Skin epidermis (tissue), 12 donors: ENCODE measurements at regions not wholly inside any gene's neighbourhood (a gene's known extent, or its start where the extent isn't known, plus 50 kb on each side); places are given as distances from the start of the nearest gene placed in this dataset.
"Not testable (repeated sequence)": the region's sequence is repeated elsewhere in the genome, so short reads cannot be mapped to it uniquely, and the experiment has no call there.

ENCODE experiments used
- H3K27ac ChIP-seq, 21 experiments: fragments of 200-600 bp; sonication (generic) in 11 of 21; one replicate each; pipeline ENCODE4 v1.5.0; 2020; ENCODE audit warnings: mild to moderate bottlenecking in 3 of 21, inconsistent platforms in 2 of 21, moderate library complexity in 2 of 21
- H3K4me3 ChIP-seq, 7 experiments: fragments of 200-600 bp; sonication (generic) in 2 of 7; one replicate each; pipeline ENCODE4 v1.5.0; 2020; ENCODE audit warnings: inconsistent platforms in 2 of 7, mild to moderate bottlenecking in 2 of 7, moderate library complexity in 1 of 7

DNA sequence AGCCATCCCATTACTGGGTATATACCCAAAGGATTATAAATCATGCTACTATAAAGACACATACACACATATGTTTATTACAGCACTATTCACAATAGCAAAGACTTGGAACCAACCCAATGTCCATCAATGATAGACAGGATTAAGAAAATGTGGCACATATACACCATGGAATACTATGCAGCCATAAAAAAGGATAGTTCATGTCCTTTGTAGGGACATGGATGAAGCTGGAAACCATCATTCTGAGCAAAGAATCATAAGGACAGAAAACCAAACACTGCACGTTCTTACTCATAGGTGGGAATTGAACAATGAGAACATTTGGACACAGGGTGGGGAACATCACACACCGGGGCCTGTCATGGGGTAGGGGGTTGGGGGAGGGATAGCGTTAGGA lies 60.3 kb upstream of the NMU start:
- not testable (repeated sequence) for H3K4me3 ChIP-seq, H3K27ac ChIP-seq

DNA sequence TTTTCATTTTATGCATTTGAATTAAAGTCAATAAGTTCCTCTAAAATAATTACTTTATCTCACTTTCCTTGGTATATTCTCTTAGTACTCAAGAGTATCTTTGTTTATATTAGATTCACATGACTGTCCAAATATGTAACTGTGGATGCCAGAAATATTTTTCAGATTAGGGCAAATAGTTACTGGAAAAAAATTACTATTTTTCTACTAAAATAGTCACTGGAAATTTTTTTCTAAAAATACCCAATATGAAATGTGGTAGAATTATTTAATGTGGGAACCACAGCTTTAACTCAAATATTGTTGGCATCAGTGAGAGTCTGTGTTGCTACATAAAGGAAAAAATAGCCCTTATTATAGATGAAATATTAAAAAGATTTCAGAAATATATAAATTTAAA lies 70.4 kb upstream of the NMU start:
- Histone ChIP-seq H3K27ac (no peak overlapping the region), H3K4me3 (no peak overlapping the region)

DNA sequence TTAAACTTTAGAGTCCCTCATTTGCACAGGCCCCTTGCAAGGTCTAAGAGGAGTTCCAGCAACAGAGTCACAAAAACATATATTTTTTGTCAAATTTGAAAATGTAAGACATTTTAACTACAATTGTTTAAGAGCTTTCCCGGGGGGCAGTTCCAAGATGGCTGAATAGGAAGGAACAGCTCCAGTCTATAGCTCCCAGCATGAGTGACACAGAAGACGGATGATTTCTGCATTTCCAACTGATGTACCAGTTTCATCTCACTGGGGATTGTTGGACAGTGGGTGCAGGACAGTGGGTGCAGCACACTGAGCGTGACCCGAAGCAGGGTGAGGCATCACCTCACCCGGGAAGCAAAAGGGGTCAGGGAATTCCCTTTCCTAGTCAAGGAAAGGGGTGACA lies 71.4 kb upstream of the NMU start:
- Histone ChIP-seq H3K4me3 (no peak overlapping the region), H3K27ac (no peak overlapping the region)

DNA sequence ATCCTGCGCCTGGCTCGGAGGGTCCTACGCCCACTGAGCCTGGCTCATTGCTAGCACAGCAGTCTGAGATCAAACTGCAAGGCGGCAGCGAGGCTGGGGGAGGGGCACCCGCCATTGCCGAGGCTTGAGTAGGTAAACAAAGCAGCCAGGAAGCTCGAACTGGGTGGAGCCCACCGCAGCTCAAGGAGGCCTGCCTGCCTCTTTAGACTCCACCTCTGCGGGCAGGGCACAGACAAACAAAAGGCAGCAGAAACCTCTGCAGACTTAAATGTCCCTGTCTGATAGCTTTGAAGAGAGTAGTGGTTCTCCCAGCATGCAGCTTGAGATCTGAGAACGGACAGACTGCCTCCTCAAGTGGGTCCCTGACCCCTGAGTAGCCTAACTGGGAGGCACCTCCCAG lies 71.9 kb upstream of the NMU start:
- H3K4me3 ChIP-seq = not testable (repeated sequence)

DNA sequence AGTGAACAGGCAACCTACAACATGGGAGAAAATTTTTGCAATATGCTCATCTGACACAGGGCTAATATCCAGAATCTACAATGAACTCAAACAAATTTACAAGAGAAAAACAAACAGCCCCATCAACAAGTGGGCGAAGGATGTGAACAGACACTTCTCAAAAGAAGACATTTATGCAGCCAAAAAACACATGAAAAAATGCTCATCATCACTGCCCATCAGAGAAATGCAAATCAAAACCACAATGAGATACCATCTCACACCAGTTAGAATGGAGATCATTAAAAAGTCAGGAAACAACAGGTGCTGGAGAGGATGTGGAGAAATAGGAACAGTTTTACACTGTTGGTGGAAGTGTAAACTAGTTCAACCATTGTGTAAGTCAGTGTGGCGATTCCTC lies 76.7 kb upstream of the NMU start:
- not testable (repeated sequence) for H3K27ac ChIP-seq, H3K4me3 ChIP-seq

More for the DNA sequence above, 71.9 kb upstream of the NMU start:
- not testable (repeated sequence) for H3K27ac ChIP-seq

DNA sequence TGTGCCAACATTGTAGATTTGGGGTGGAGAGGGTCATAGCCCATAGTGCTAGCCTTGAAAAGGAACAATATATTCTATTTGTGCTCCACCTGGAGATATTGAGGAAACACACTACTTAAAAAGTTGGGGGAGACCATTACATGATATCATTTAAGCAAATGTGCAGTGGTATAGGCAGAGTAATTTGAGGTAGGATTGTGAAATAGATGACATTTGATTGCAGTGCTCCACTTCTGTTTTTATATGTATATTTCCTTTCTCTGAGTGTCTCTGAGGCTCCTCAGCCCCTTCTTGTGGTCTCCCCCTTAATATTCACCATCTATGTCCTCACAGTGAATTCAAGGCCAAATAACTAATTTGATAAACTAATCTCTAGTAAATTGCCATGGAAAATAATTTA lies 85.6 kb upstream of the NMU start:
- H3K27ac ChIP-seq = no peak overlapping the region
- no peak overlapping the region for H3K4me3 ChIP-seq

DNA sequence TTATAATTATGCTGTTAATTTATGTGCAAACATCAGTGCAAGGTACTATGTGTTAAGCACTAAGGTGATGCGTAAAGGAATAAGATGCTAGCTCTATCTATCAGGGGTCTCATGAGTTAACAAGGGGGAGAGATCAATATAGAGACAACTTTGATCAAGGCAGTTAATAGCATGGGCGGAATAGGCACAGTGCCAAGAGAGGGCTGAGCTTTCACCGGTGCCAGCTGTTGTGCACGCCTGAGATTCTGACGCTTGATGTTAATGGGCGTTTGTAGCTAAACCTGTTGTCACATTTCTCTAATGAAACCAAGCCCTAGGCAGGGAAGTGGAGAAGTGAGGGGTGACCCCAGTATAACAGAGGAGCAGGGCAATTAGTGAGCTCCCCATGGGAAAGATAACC lies 86.0 kb upstream of the NMU start:
- no peak overlapping the region for H3K27ac ChIP-seq
- H3K4me3 ChIP-seq = no peak overlapping the region

DNA sequence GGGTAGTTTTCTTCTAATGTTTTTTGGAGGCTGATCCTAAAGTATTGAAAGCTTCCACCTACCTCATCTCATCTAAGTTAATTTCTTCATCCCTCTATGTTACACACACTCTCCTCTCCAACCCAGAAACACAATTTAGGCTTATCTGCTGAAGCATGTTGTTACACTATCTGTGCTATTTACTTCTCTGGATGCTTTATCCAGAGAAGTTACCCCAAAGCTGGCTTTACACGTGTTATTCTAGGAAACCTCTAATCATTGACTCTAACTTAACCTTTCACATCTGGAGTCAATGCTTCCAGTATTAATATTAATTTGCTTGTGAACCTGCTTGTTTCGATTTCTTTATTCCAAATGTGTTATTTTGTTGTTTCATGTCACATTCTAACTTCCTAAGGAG lies 87.3 kb upstream of the NMU start:
- no peak overlapping the region for H3K4me3 ChIP-seq
- H3K27ac ChIP-seq = no peak overlapping the region

DNA sequence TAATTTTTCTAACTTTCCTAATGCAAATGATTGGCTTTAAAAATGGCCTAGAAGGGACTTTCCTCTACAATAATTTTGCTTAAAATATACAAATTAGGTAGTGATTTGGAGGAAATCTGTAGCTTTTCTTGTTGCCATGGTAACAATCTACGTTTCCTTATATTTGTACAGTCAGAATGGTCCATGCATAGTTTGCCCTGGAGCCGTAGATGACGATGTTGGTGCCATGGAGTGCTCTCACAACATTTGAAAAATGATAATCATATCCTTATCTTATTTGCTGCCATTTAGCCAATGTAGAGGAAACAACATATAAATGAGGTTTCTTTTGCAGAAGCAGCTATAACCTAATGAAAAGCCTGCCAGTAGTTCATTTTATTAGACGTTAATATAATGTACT lies 89.0 kb upstream of the NMU start:
- H3K4me3 ChIP-seq = no peak overlapping the region
- no peak overlapping the region for H3K27ac ChIP-seq

DNA sequence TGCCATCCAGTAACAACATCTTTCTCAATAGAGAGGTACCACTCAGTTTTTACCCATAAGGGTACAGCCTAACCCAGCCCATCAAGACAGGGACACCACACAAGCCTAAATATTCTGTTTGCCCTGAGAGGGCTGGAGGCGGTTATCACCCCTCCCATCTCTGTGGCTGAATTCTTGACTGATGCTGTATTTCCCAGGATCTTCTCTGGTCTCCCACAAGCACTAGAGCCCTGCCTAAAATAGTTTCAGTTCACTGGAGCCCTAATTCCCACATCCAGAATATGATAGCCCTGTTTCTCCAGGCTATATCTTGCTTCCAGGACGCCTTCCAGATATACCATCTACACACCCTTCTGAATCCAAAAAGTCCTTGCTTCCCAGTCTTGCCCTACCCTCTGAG lies 91.6 kb upstream of the NMU start:
- Histone ChIP-seq H3K27ac (no peak overlapping the region), H3K4me3 (no peak overlapping the region)

DNA sequence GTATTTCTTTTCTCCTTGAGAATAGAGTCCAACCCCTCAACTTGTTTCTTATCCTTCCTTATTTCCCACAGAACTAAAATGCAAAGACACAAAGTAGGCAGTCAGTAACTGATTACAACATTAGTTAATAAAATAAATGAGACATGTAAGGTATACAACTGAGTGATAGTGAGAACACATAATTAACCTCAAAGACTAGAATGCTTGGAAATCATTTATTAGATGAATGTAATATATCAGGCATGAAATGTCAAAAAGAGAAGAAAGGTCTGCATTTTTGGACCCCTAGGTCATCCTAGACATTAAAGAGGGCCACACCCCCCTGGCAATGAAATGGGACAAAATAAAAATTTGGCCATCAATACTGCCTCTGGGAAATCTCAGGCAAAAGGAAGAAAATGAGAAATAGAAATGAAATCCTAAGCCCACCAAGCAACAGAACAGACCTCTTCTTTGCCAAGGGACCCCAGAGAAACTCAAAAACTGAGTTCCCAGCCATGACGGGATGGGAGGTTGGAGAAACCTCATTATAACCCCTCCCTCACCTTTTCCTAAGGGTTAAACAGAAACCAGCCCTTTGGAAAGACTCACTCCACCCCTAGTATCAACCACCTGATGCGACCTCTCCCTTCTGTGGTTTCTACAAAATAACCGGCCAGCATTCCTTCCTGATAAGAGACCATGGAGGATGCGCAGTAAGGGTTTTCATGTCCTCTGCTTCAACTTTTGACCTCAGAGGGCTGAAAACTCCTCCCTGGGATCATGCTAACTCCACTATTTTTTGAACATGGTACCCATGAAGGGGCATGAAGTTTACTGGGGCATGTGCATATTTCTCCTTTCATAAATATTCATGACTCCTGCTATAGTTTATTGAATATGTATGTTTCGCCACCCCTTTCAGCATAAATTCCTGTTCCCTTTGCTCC lies 90.0 kb upstream of the EXOC1L start:
- no peak overlapping the region for H3K27ac ChIP-seq
- no peak overlapping the region for H3K4me3 ChIP-seq

DNA sequence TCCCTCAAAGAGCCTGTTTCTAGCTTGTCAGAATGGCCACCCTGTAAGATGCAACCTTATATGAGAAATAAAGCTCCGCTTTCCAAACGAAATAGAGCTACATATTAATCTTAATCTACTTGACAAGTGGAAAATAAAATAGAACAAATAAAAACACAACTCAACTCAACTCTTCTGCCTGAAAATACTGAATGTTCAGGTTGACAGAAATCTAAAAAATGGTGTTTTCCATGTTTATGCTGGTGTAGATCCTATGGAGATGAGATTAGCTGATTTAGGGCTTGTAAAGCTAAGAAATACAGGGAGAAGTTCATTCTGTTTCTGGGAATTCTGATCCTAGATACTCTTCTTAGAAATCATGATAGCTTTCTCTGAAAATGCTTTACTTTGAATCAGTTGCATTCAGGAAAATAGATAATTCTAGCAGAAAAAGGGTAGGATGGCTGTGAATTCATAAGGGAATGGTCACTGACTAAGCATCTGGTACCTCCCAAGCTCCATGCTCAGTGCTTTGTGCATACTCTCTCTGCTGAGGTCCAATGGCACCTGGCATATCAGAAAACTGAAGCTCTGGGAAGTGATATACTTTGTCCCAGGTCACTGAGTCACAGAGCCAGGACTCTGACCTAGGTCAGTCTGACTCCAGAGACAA lies 89.2 kb upstream of the EXOC1L start:
- H3K4me3 ChIP-seq = no peak overlapping the region
- no peak overlapping the region for H3K27ac ChIP-seq

DNA sequence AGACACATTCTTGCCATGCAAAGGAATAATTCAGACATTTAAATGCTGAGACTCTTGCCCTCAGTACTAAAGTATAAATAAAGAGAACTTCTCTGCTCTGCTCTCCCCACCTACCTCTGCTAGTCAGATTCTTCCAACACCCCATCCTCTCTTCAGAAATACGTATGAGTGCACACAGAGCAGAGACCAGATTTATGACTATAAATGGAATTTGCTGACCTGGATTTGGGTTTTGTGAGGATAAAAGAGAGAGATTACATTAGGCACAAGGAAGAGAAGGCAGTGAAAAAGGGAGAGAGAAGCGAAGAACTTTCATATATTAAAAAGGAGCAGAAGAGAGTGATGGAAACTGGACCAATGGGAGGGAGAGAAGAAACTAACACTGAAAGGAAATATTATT lies 87.6 kb upstream of the EXOC1L start:
- Histone ChIP-seq H3K4me3 (no peak overlapping the region), H3K27ac (no peak overlapping the region)

DNA sequence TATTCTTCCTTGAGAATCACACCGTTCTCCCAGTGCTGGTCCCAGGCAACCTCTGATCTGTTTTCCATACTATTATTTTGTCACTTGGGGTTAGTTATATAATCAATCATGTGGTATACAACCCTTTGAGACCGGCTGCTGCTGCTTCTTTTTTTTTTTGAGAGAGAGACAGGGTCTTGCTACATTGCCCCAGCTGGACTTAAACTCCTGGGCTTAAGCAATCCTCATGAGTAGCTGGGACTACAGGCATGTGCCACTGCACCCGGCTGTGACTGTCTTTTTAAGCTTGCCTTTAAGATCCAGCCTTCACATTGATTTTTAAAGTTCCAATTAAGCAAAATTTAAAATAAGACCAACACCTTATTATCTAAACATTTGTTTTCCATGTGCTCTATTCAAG lies 86.7 kb upstream of the EXOC1L start:
- Histone ChIP-seq H3K4me3 (no peak overlapping the region), H3K27ac (no peak overlapping the region)

DNA sequence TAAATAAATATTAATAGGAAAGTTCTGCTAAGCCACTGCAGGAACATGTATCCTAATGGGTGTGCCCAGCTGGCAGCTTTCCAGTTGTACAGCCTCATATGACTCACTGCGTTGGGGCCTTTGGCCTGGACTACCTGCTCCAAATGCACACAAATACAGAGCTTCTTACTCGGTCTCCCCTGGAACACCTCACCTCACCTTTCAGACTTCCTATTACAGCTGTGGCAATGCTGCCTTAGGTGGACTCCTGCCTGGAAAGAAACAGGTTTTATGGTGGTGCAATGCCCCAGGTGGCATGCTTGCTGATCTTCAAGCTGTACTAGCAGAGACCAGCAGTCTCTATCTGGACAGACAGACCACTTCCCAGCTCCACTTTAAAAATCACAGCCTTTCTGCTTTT lies 85.7 kb upstream of the EXOC1L start:
- Histone ChIP-seq H3K4me3 (no peak overlapping the region), H3K27ac (peak overlapping the region in 7 of 21 experiments; percentile 13 to 71 (median 48))

DNA sequence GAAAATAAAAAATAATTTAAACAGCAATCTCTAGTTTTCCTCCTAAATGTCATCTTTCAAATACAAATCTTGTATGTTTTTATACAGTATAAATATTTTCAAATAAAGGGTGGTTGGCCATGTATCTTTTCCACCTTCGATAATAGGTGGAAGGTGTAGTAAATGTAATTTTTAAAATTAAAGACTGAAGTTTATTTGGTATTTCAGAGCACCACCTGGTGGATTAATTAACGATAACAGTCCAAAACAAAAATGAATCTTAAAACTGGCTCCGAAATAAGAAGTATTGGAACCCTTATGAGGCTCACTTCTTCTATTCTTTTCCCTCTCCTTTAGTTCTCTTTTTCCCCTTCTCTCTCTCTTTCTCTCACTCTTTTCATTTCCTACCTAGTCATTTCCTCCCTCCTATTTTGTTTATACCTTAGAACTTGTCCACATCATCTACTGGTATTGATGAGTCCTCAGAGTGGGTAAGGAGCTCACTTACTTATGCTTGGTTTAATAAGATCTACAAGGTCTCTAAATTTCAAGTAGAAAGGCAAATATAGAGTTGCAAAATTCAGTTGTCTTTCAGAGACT lies 82.9 kb upstream of the EXOC1L start:
- Histone ChIP-seq H3K4me3 (no peak overlapping the region), H3K27ac (no peak overlapping the region)

DNA sequence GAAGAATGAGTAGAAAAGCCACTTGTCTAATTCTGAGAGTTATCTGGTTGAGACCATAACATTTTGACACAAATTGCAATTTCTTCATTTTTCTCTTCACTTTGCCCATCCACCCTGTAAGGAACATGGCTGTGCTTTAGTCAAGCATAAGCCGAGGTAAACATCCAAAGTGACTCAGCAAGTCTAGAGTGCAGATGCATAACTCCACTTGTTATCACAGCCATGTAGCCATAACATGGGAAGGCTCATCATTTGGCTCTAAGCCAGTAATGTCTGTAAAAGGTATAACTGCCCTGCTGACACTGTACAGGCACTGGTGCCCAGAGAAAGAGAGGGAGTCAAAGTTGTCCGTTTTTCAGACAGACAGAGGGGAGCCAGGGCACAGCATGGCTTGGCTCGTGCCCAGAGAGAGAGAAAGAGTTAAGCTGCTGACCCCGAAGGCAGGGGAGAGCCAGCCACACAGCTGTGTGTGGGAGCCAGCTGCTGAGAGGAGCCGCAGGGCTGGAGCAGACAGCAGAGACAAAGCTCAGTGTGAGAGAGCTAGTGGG lies 76.9 kb upstream of the EXOC1L start:
- H3K27ac ChIP-seq = no peak overlapping the region
- H3K4me3 ChIP-seq = no peak overlapping the region

DNA sequence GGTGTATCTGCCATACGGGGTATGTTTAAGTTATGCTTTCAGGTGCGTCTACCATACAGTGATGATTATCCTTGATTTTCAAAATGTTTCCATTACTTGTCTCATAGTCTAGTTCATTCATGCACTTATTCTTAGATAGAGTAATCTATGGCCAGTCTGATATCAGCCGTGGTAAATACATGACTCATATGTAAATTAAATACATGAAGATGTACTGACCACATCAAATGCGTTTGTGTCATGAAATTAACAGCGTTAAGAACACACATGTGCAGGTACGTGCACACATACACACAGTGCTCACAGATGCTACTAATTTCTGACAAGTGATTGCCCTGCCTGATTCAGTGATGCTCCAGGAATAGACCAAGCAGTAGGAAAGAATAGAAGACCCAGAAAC lies 75.2 kb upstream of the EXOC1L start:
- H3K27ac ChIP-seq = no peak overlapping the region
- no peak overlapping the region for H3K4me3 ChIP-seq

DNA sequence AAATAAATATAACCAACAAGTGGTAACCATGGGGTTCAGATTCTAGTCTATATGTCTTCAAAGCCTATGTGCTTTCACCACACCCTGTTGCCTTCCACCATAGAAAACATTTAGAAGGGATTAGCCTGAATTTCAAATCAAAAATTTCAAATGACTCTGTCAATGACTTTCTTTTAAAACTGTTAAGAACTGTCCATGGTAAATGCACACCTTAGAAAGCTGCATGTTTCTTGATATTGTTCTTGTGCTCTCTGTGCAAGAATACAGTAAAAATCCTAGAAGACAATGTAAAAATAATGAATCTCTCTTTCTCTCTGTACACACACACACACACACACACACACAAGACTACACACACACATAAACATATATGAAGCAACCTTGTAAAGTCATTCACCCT lies 74.6 kb upstream of the EXOC1L start:
- no peak overlapping the region for H3K4me3 ChIP-seq
- no peak overlapping the region for H3K27ac ChIP-seq

DNA sequence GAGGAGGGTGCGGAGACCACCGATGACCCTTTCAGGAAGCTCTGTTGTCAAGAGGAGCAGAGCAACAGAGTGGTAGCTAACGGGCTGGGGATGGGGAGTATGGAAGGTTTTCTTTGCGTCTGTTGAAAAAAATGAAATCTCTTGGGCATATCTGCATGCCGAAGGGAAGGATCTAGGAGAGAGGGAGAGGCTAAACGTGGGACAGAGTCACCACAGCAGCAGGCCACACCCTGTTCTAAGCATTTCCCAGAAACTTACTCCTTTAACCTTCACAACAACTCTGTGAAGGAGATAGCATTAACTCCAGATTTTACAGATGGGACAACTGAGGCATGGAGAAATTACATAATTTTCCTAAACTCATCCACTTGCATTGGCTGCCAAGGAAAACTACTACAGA lies 71.8 kb upstream of the EXOC1L start:
- H3K4me3 ChIP-seq = no peak overlapping the region
- H3K27ac ChIP-seq = no peak overlapping the region

DNA sequence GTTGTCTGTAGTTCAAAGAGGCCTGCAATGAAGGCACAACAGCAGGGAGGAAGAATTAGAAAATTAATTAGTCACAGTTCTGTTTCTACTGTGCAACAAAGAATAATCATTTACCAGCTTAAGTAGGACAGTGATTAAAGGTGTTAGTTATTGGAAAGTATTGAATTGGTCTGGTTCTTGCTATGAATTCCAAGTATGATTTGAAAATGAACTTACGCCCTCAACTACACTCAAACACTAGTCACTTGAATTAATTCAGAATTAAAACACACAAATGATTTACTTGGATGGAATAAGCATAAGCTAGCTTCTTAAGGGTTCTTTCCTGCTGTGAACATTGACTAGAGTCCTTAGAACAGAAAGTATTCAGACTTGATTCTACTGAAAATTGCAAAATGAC lies 69.9 kb upstream of the EXOC1L start:
- no peak overlapping the region for H3K4me3 ChIP-seq
- no peak overlapping the region for H3K27ac ChIP-seq
